Esophagus squamous epithelium (tissue), 4 donors: ENCODE measurements at regions not wholly inside any gene's neighbourhood (a gene's known extent, or its start where the extent isn't known, plus 50 kb on each side); places are given as distances from the start of the nearest gene placed in this dataset.

ENCODE experiments used
- CTCF ChIP-seq, 6 experiments: fragments of 450-650 bp in 4 of 6; fragments of 200-600 bp in 2 of 6; sonication (generic) in 2 of 6; IDR thresholded peaks; one replicate each; pipeline ENCODE4 v1.5.1; 2016 to 2019; ENCODE audit warnings: antibody characterized with exemption in 6 of 6, mild to moderate bottlenecking in 4 of 6, moderate library complexity in 4 of 6
- POLR2A ChIP-seq, 4 donors: fragments of 450-650 bp; IDR thresholded peaks; one replicate each; pipeline ENCODE4 v1.6.1; 2017; ENCODE audit warnings: antibody characterized with exemption in 4 of 4, mild to moderate bottlenecking in 4 of 4, moderate library complexity in 3 of 4

GRCh38 chr6:95127261-95127660 is 450.1 kb upstream of the MANEA start:
- no peak for TF ChIP-seq CTCF (IDR thresholded peaks at IDR 0.05)
- no peak for TF ChIP-seq POLR2A (IDR thresholded peaks at IDR 0.05)
